WTC11 (cell line): ENCODE measurements at regions not wholly inside any gene's neighbourhood (a gene's known extent, or its start where the extent isn't known, plus 50 kb on each side); places are given as distances from the start of the nearest gene placed in this dataset.

ENCODE experiments used
- ATAC-seq: fragments of 200-7000 bp; cut with Tn5 transposase; 2 replicates; pipeline ENCODE4 v1.10.0; 2021; ENCODE audit warnings: mild to moderate bottlenecking, moderate library complexity
- CTCF ChIA-PET: fragments of 300-600 bp; sonication (Branson Sonifier 250); formaldehyde crosslinking; loops from one replicate; lab custom pipeline; 2021; ENCODE audit warnings: antibody characterized with exemption; lab: Charles Lee
- POLR2A ChIA-PET: fragments of 350-600 bp; sonication (Branson Sonifier 250); formaldehyde crosslinking; loops from one replicate; lab custom pipeline; 2021; ENCODE audit warnings: antibody characterized with exemption; lab: Charles Lee
- DNase-seq: peaks from one replicate; pipeline ENCODE4 v3.0.0; 2021; ENCODE audit warnings: low spot score
- H3K27ac Mint-ChIP-seq: 2 replicates; pipeline ENCODE4 v1.8.0; 2021; ENCODE audit warnings: mixed read lengths
- H3K27me3 Mint-ChIP-seq: 2 replicates; pipeline ENCODE4 v1.8.0; 2021; ENCODE audit warnings: low read depth, mild to moderate bottlenecking, moderate library complexity, mixed read lengths
- H3K36me3 Mint-ChIP-seq: 2 replicates; pipeline ENCODE4 v1.8.0; 2021; ENCODE audit warnings: mixed read lengths
- H3K4me1 Mint-ChIP-seq: 2 replicates; pipeline ENCODE4 v1.8.0; 2022; ENCODE audit warnings: mixed read lengths
- H3K4me3 Mint-ChIP-seq: 2 replicates; pipeline ENCODE4 v1.8.0; 2021; ENCODE audit warnings: mild to moderate bottlenecking, moderate library complexity, mixed read lengths
- H3K9me3 Mint-ChIP-seq: 2 replicates; pipeline ENCODE4 v1.8.0; 2021; ENCODE audit warnings: mixed read lengths
- ATF2 ChIP-seq: sonication (generic); formaldehyde crosslinking; IDR thresholded peaks from 2 replicates; pipeline ENCODE4 v1.8.1; 2022; ENCODE audit warnings: low read depth, missing genetic modification reagents, borderline replicate concordance
- ATF3 ChIP-seq: sonication (generic); formaldehyde crosslinking; conservative IDR thresholded peaks from 2 replicates; pipeline ENCODE4 v1.8.1; 2022; ENCODE audit warnings: mild to moderate bottlenecking, missing genetic modification reagents
- CBFB ChIP-seq: sonication (generic); formaldehyde crosslinking; IDR thresholded peaks from 2 replicates; pipeline ENCODE4 v1.8.1; 2022; ENCODE audit warnings: mild to moderate bottlenecking, low read depth, missing genetic modification reagents
- CDX4 ChIP-seq: fragments of 250-450 bp; sonication (Bioruptor Pico); IDR thresholded peaks from 2 replicates; pipeline ENCODE4 v1.9.0; 2021; ENCODE audit warnings: moderate library complexity, mild to moderate bottlenecking, inconsistent platforms, borderline replicate concordance
- CTCF ChIP-seq: fragments of 200-600 bp; IDR thresholded peaks from 2 replicates; pipeline ENCODE4 v1.8.0; 2022; ENCODE audit warnings: antibody characterized with exemption
- E2F1 ChIP-seq: sonication (generic); formaldehyde crosslinking; IDR thresholded peaks from 2 replicates; pipeline ENCODE4 v1.8.0; 2022; ENCODE audit warnings: mild to moderate bottlenecking, missing genetic modification reagents
- FOXP4 ChIP-seq: sonication (generic); formaldehyde crosslinking; IDR thresholded peaks from 2 replicates; pipeline ENCODE4 v1.8.0; 2022; ENCODE audit warnings: mild to moderate bottlenecking, missing genetic modification reagents
- GRHL2 ChIP-seq: fragments of 250-450 bp; sonication (Bioruptor Pico); IDR thresholded peaks from 2 replicates; pipeline ENCODE4 v1.8.0; 2022; ENCODE audit warnings: mild to moderate bottlenecking, moderate library complexity; ENCODE audit not compliant: insufficient replicate concordance, severe bottlenecking
- HMGA2 ChIP-seq: fragments of 250-450 bp; sonication (Bioruptor Pico); IDR thresholded peaks from 2 replicates; pipeline ENCODE4 v1.4.0; 2021; ENCODE audit warnings: mild to moderate bottlenecking, moderate library complexity
- KAT7 ChIP-seq: sonication (generic); formaldehyde crosslinking; IDR thresholded peaks from 2 replicates; pipeline ENCODE4 v1.8.1; 2023; ENCODE audit warnings: missing genetic modification reagents, mild to moderate bottlenecking, borderline replicate concordance
- MXD4 ChIP-seq: fragments of 250-450 bp; sonication (Bioruptor Pico); IDR thresholded peaks from 2 replicates; pipeline ENCODE4 v1.8.0; 2021; ENCODE audit warnings: mild to moderate bottlenecking, moderate library complexity, borderline replicate concordance
- NR1H2 ChIP-seq: sonication (generic); formaldehyde crosslinking; IDR thresholded peaks from 2 replicates; pipeline ENCODE4 v1.9.0; 2021; ENCODE audit warnings: mild to moderate bottlenecking, moderate library complexity, missing genetic modification reagents
- RORB ChIP-seq: fragments of 250-450 bp; sonication (Bioruptor Pico); IDR thresholded peaks from 2 replicates; pipeline ENCODE4 v1.9.0; 2021; ENCODE audit warnings: mild to moderate bottlenecking
- SP1 ChIP-seq: sonication (generic); formaldehyde crosslinking; conservative IDR thresholded peaks from 2 replicates; pipeline ENCODE4 v1.8.1; 2022; ENCODE audit warnings: missing genetic modification reagents
- STAT6 ChIP-seq: sonication (generic); formaldehyde crosslinking; conservative IDR thresholded peaks from 2 replicates; pipeline ENCODE4 v1.8.1; 2023; ENCODE audit warnings: mild to moderate bottlenecking, low read depth, missing genetic modification reagents, moderate library complexity
- ZNF232 ChIP-seq: sonication (generic); formaldehyde crosslinking; IDR thresholded peaks from 2 replicates; pipeline ENCODE4 v1.8.0; 2022; ENCODE audit warnings: mild to moderate bottlenecking, missing genetic modification reagents
- ZNF396 ChIP-seq: fragments of 250-450 bp; sonication (Bioruptor Pico); IDR thresholded peaks from 2 replicates; pipeline ENCODE4 v1.8.0; 2021; ENCODE audit warnings: mild to moderate bottlenecking, moderate library complexity, borderline replicate concordance
- ZNF512 ChIP-seq: sonication (generic); formaldehyde crosslinking; IDR thresholded peaks from 2 replicates; pipeline ENCODE4 v1.8.1; 2022; ENCODE audit warnings: missing genetic modification reagents, borderline replicate concordance

GRCh38 chr3:181839039-181839915 lies 127.6 kb downstream of the SOX2 start (continued):
- TF ChIP-seq CDX4 (CRISPR knock-in tag) (no peak), NR1H2 (CRISPR knock-in tag) (no peak)

- POLR2A ChIA-PET, result no interaction called here
- Mint-ChIP-seq H3K27me3 (no peaks in the 10 kb centered on the region; the same call in 1 of the 2 replicates), H3K36me3 (peaks cover 2% of the 10 kb centered on the region; the same call in 1 of the 2 replicates), H3K4me3 (no peak overlapping the region), H3K27ac (no peak overlapping the region), H3K9me3 (0 out of 2 replicates have a peak, but pooled peaks cover 3% of the 10 kb centered on the region), H3K4me1 (peaks cover 35% of the 10 kb centered on the region)
- DNase-seq, result no peak
- no peak for ATAC-seq
- CTCF ChIA-PET, result no interaction called here
- TF ChIP-seq ZNF232 (CRISPR knock-in tag) (no peak), CBFB (CRISPR knock-in tag) (no peak), CTCF (no peak), ZNF512 (no peak)
Measured at GRCh38 chr3:181839916-181840297, 128.2 kb downstream of the SOX2 start.

- ChIA-PET CTCF (no interaction called here), POLR2A (interaction anchor here (0.7 kb wide), 1 partner anchor 11 kb away, joined by 3 read pairs; no protein-coding TSS in a partner anchor)
- Mint-ChIP-seq H3K4me1 (peaks cover 27% of the 10 kb centered on the region), H3K4me3 (no peak overlapping the region), H3K27ac (peak overlapping the region; percentile 79; the same call in 1 of the 2 replicates), H3K9me3 (0 out of 2 replicates have a peak, but pooled peaks cover 3% of the 10 kb centered on the region), H3K36me3 (peaks cover 2% of the 10 kb centered on the region; the same call in 1 of the 2 replicates), H3K27me3 (no peaks in the 10 kb centered on the region; the same call in 1 of the 2 replicates)
- DNase-seq (no peak), ATAC-seq (peak; percentile 38)
- TF ChIP-seq ATF2 (no peak), E2F1 (CRISPR knock-in tag) (no peak), HMGA2 (CRISPR knock-in tag) (no peak), CDX4 (CRISPR knock-in tag) (no peak), FOXP4 (CRISPR knock-in tag) (no peak), KAT7 (CRISPR knock-in tag) (no peak), ZNF396 (no peak), RORB (CRISPR knock-in tag) (no peak), GRHL2 (CRISPR knock-in tag) (no peak), SP1 (CRISPR knock-in tag) (no peak), MXD4 (CRISPR knock-in tag) (no peak), ATF3 (CRISPR knock-in tag) (no peak), STAT6 (CRISPR knock-in tag) (no peak)
Measured at GRCh38 chr3:181844211-181844610, 132.5 kb downstream of the SOX2 start.
